ENCODE measurements at regions not wholly inside any gene's neighbourhood (a gene's known extent, or its start where the extent isn't known, plus 50 kb on each side); places are given as distances from the start of the nearest gene placed in this dataset.
"Not testable (repeated sequence)": the region's sequence is repeated elsewhere in the genome, so short reads cannot be mapped to it uniquely, and the experiment has no call there.

DNA sequence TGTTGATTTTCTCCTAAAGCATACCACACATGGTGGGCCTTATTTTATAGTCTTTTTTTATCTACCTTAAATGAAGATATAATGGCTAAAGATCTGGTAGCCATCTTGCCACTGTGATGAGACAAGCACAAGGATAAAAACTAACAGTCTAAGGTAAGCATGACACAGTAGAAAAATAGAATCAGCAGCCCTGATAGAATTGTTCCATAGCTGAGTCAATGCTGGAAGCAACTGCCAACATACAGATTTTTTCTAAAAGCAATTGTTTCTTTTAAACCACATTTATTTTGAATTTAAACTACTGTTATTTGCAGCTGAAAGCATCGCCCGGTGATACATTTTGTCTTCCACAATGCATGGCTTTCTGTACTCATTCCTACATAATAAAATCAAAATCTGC lies 1091.5 kb upstream of the CHAC2 start:
- no peak for DNase-seq

DNA sequence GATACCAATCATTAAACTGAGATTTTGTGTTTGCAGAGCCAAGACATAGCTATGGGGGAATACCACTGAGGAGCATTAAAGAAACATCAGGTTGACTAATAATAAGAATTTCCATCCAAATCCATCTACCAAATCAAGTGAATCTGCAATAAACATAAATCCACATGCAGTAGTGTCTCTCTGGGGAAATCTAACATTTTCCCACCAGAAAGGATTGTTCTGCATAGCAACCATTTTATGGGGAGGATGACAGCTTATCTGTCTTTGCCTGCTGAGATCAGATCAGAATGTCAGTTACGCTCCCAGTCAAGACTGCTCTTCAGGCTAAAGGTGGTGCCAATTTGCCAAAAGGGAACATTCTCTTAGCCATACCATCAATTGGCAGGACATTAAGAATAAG lies 1098.9 kb upstream of the CHAC2 start:
- no peak for DNase-seq

DNA sequence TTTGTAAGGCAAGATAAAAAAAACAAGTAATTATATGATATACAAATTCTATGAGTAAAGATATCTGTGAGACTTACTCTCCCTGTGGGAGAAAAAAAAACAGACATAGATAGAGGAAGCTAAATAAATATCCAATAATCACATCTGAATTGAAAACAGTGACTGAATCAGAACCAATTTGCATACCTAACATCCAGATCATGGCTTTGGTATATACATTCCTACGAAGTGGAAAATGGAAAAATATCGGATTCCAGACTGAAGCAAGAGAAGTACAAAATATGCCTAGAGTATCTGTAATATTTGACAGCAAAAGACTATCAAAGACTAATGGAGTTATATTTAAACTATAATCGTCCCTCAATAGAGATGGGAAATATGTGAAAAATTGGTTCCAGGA lies 1108.1 kb upstream of the CHAC2 start:
- DNase-seq: no peak

DNA sequence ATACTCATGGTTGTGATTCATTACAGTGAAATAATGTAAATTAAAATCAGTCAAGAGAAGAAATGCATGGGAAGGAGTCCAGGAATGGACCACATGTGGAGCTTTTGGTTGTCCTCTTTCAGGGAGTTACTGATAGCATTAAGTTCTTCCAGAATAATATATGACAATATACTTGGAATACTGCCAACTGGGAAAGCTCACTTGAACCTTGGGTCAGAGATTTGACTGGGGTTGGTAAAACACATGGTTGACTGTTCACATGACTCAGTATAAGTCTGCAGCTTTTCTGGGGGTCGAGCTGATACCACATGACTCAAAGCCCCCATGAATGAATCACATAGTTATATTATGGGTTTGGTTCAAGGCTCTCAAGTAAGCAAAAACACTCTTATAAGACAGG lies 1109.0 kb upstream of the CHAC2 start:
- DNase-seq: no peak

DNA sequence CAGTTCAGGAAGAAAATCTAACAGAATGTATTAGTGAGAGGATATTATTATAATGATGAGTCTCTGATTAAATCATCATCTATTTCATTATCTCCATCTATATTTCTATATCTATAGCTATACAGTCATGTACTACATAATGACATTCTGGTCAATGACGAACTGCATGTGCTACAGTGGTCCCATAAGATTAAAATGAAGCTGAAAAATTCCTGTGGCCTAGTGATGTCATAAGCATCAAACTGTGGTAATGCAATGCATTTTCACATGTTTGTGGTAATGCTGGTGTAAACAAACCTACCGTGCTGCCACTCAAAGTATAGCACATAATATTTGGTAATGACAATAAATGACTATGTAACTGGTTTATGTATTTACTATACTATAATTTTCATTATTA lies 1127.9 kb upstream of the CHAC2 start:
- DNase-seq: no peak

DNA sequence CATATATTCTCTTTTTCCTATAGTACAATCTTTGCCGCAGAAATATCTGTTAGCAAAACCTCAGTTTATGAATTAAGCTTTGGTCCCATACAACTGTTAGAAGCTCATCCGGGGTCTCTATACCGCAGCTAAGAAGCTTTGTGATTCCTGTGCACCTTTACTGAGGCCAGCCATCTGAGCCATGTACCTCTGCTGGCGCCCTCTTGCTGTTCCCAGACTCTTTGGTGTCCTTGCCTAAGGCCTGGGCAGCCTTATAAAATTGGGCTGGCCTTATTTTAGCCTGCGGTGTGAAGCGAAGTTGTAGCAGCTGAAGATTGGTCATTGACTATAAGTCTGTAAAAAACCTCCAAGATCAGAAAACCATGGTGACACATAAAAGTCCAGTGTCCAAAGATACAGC lies 1135.1 kb upstream of the CHAC2 start:
- DNase-seq: no peak

DNA sequence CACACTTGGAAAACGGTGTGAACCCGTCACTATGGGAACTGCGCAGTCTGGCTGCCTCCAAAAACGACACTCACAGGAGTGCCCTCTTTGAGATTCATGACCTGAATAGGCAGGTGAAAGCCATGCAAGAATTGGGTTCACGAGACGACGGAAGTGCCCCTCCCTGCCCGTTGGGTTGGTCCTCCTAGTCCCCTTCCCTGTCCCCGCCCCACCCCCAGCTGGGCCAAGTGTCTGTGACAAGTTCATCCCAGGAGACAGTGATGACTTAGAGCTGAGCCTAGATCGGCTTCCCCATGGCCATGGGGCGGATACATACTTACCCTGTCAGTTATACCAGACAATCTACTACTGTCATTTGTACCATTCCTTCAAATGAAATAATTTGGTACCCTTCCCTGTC lies 1137.7 kb upstream of the CHAC2 start:
- no peak for DNase-seq

DNA sequence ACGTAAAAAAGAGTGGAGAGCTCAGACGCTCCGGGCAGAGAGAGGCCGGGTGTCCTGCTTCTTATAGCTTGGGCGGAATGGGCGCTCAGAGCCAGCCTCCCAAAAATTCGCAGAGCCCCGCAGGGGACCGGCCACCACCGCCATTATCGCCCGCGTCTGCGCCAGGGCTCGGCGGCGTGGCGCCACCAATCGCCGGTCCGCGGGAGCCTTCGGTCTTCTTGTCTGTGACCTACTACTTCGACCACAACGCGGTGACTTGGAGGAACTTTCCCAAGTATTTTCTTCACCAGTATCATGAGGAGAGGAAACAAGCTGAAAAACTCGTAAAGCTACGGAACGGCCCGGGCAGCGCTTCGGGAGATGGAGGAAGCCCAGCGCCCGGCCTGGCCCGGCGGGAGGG lies 1138.1 kb upstream of the CHAC2 start:
- DNase-seq: no peak

DNA sequence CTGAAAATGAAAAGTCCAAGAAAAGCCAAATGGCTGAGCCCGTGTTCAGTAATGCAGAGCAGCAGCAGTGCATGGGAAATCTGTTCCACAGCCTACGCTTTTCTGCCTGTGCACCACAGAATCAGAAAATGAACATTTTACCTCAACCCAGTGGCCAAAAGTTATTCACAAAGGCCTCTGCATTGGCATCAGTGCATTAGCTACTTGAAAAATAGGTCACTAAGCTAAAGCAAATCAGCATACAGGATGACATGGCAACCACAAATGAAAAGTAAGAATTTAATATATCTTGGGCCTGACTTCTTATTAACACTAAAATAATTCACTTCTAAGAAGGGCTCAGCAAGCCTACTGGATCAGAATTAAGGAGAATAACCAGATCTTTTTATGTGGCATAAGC lies 1145.3 kb upstream of the CHAC2 start:
- DNase-seq: no peak

DNA sequence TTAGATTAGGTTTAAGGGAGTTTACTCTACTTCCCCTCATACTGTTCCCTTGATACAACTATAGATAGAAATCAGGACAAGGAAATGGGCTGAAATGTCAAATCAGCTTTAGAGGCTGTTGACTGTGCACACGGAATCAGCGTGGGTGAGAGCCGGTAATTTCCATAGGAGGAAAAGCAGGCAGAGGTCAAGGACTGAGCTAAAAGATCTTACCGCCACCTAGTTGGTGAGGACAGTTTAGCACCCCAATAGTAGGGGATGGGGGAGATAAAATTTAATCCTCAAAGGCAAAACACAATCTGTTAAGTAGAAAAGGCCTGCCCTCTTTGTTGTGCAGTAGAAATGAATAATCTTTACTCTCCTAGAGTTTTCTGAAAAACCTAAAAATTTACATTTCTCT lies 1154.5 kb upstream of the CHAC2 start:
- no peak for DNase-seq

DNA sequence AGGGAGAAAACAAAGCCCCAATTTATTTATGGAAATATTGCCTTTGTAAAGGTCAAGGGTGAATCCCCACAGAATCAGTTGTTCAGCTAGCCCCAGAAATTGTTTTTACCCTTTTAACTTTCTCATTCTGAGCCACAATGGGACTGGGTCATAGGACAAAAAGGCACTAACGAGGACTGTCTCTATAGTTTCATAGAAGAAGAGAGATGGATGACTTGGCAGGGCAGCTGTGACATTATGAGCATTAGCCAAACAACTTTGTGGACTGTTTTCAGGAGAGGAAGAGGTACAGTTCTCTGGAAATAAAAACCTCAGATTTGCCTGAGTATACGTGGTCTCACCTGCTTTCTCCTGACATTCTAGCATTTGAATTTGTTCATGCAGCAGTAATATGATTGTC lies 1155.8 kb upstream of the CHAC2 start:
- DNase-seq: no peak

DNA sequence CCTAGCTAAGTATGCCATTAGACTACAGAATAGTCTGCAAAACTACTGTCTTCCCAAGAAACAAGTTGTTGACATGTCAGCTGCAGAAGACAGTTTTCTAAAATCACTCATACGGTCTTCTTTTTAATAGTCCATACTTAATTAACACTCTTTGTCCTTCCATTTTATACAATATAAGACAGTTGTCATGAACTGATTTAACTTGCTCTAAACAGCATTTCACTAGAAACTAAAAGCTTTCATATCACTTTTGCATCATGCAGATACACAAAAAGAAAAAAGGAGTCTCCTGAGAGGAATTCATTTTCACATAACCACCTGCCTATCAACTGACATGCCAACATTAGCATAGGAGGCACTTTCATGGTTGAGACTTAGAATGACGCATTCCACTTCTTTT lies 1159.6 kb upstream of the CHAC2 start:
- no peak for DNase-seq

DNA sequence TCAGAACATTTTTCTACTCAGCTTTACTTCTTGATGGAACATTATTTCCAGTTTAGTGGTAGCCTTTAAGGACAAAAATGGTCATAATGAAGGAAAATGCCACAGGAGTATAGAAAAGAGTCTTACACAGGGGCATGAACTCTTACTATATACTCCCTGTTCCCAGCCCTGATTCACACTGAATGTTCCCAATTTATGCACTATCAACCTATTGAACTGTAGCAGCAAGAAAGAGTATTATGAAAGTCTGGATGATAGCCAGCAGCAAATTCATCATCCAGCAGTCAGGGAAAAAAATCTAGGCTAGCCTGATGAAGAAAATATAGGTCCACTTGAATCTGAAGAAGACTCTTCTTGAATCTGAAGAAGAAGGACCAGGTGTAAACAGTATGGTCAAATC lies 1170.3 kb upstream of the CHAC2 start:
- DNase-seq: no peak

DNA sequence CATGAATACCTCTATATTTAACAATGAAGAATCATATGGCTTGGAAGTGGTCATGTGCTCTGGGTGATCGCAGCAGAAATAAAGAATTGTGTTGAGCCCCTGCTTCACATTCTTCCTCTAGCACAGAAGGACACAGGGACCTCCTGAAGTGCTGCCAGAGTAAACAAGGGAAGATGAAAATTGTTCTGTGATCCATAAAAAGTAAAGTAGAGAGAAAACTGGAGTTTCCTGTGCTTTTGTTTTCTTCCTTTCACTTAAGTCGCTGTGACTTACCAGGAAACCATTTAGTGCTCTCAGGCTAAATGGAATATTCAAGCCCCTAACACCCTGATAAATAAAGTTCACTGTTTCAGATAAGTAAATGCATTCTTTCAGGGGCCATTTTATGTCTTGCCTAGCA lies 1173.6 kb upstream of the CHAC2 start:
- DNase-seq: no peak

DNA sequence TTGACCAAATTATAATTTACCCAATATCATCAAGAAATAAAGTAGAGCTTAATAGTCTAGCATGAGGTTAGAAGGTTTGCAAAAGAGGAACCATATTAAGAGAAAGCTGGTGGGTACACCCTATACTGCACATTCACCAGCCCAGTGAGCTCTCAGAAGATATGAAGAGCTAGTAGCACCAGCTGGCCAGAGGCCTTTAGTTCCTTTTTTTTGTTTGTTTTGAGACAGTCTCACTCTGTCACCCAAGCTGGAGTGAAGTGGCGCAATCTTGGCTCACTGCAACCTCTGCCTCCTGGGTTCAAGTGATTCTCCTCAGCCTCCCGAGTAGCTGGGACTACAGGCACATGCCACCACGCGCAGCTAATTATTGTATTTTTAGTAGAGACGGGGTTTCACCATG lies 1183.5 kb upstream of the CHAC2 start:
- not testable (repeated sequence) for DNase-seq

DNA sequence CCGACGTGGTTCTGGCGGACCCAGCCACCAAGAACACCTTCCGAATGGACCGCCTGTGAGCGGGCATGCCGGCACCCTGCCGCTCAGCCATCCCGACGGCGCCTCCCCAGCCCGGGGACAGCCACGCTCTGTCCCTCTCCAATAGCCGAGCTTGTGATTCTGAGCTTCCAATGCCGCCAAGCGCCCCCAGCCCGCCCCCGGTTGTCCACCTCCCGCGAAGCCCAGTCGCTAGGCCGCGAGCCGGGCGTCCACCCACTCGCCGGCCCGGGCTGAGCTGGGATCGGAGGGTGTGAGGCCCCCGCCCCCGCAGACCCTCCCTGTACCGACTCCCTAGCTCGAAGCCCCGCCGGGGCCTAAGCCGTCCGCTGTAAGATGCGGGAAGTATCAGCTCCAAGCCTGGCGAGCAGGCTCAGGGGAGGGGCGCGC lies 1195.1 kb upstream of the CHAC2 start:
- DNase-seq: no peak

DNA sequence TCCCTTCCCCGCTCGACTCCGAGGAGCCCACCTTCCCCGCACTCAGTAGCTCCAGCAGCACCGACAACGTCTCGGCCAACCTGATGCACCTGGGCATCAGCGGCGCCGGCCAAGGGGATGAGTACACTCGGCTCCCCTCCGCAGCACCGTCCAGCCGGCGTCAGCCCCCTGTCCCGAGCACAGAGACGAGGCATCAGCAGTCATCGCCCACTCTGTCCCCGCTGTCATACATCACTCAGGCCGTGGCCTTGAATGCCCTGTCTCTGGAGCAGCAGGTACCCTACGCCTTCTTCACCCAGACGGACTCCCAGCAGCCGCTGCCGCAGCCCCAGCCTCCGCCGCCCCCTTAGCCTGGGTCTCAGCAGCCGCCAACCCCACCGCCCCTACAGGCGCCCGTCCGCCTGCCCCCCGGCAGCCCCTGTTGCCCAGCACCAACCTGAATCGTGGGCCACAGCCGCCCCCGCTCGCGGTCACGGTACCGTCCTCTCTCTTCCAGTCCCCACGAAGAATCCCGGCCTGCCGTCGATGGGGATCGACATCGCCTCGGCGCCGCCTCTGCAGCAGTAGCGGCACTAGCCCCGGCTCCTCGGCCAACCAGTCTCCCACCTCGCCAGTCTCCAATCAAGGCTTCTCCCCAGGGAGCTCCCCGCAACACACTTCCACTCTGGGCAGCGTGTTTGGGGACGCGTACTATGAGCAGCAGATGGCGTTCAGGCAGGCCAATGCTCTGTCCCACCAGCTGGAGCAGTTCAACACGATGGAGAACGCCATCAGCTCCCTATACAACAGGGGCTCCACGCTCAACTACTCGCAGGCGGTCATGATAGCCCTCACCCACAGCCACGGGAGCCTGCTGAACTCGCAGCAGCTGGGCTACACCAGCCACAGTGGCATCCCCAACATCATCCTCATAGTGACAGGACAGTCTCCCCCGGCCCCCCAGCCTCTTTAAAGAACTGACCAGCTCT lies 1195.9 kb upstream of the CHAC2 start:
- DNase-seq: no peak

DNA sequence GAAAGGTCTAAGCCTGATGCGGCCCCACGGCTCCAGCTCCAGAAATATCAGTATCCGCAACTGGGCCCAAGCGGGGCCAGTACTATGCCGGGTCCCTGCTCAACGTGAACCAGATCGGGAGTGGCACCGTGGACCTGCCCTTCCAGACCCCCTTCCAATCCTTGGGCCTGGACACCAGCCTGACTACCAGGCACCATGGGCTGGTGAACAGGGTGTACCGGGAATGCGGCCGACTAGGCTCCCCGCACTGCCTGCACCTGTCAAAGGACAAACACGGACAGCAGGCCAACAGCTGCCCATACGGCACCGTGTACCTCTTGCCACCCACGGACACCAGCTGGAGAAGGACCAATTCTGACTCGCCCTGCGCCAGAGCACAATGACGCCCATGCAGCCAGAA lies 1196.9 kb upstream of the CHAC2 start:
- no peak for DNase-seq

DNA sequence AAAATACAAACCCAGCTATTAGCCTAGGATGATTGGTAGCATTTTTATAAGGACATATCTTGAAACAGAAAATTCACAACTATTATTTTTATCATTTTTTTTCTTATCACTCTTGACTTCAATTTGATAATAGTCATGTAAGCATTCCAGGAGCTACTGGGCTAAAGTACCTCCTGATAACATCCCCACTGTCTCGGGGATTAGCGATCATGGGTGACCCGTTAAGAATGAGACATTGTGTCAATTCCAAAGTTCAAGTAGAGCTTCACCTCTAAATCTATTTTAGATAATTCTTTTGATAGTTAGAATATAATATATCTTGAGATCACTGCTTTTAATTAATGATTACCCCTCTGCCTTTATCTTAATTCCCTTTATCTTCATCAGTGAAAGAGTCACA lies 1204.5 kb upstream of the CHAC2 start:
- no peak for DNase-seq

DNA sequence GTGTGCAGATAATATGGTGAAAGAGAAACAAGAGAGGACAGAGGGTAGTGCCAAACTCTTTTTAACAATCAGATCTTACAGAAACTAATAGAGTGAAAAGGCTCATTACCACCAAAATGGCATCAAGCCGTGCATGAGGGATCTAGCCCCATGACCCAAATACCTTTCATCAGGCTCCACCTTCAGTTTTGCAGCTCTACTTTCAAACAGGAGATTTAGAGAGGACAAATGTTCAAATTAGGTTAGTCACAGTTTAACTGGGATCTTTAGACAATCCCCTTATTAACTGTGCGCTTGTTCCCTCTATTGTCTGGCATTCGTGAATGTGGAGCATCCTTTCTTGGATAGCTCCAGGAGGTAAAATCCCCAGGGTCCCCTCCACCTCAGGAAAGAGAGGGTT lies 1209.3 kb upstream of the CHAC2 start:
- DNase-seq: no peak

DNA sequence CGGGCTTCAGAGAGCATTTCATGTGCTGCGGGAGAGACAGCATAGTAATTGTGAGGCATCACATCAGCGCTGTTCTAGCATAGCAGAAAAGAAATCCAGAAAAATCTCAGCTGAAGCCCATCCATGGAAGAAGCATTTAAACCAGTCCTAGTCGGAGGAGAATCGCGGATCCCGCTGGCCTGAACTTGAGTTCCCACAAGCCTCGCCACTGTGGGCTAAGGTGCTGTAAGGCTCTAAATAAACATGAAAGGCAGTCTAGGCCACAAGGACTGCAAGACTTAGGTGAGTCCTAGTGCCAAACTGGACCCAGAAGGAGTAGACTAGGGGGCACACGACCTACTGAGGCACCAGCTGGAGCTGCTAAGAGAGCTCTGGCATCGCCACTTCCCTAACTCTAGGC lies 1225.3 kb upstream of the CHAC2 start:
- no peak for DNase-seq

DNA sequence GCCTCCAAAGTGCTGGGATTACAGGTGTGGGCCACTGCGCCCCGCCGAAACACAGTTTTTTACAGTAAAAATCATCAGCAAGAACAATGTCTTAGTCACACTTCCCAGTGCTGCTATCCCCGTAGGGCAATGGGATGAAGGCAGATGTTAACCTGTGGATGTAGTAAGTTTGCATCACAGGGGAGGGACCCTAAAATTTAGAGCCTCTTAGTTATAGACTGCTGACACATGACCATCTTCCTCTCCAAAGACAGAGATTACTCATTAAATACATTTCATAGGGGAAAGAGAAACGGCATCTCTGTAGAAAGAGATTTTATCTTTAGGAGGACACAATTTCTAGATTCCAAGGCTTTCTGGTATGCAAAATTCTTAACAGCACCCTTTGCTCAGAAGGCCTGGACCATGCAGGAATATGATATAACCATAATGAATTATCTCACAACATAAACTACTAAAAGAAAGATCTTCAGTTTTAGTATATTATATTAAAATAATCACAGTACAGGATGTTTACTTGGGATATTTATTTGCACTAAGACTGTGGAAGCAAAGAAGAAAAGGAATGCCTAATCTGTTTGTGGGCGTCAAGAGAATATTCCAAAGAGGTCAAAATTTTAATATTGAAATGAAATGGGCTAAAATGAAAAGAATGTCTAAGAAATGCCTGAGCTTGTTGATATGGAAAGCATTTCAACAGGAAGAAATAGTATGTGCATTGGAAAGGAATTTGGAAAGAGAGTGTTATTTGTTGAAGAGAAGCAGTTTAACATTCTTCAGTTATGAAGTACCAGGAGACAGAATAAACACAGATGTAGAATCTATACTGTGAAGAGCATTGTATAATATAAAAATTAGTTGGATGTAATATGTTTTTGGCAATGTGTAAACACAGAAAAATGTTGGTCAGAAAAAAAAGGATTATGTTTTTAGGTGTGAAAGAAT lies 1228.3 kb upstream of the CHAC2 start:
- peak; percentile 18 for DNase-seq

DNA sequence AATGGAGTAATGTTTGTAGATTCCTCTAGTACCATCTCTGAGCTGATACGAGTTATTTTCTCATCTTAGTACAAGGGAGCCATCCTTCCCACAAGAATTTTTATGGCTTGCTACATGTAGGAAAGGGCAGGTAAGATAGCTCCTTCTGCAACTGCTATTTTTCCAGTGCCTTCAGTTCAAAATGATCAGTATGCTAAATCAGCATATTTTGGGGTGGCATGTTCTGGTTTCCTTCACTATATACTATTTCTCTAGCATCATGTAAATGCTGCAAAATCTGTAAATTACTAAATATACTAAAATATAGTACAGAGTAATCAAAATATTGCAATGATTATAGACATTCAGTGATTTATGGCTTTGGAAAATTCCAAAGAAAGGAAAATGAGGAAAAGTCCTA lies 1230.0 kb upstream of the CHAC2 start:
- DNase-seq: no peak
